ENCODE measurements at regions not wholly inside any gene's neighbourhood (a gene's known extent, or its start where the extent isn't known, plus 50 kb on each side); places are given as distances from the start of the nearest gene placed in this dataset.

- Mint-ChIP-seq H3K27me3 (ENCODE audit: low read depth) (no peaks in the 10 kb centered on the region), H3K27ac (no peak overlapping the region)
Measured at GRCh38 chr6:41418741-41419140, 83.3 kb downstream of the NCR2 start.

More at GRCh38 chr6:41418741-41419140, 83.3 kb downstream of the NCR2 start:
- no peak overlapping the region for H4K91ac ChIP-seq (ENCODE audit: insufficient read length, low read depth, low read length)
- no peak overlapping the region for H2AK5ac ChIP-seq (ENCODE audit: insufficient read length, low read length)
- H3K18ac ChIP-seq (ENCODE audit: insufficient read length, low read depth, low read length), result no peak overlapping the region
- no peak overlapping the region for H2AFZ ChIP-seq (ENCODE audit: low read length)
- H4K5ac ChIP-seq (ENCODE audit: insufficient read length, low read depth, low read length), result no peak overlapping the region
- no peak overlapping the region for H2BK5ac ChIP-seq (ENCODE audit: insufficient read length, low read length)
- H3K9ac ChIP-seq (ENCODE audit: extremely low read depth, insufficient read length, low read length), result no peak overlapping the region
- H2BK120ac ChIP-seq (ENCODE audit: low read depth, low read length, poor library complexity, severe bottlenecking), result no peak overlapping the region
- TF ChIP-seq CTCF (conservative IDR thresholded peaks at IDR 0.05), result no peak
- H3K4me1 ChIP-seq (ENCODE audit: insufficient read depth, low read length), result no peaks in the 10 kb centered on the region
- H3K4me2 ChIP-seq (ENCODE audit: insufficient read depth, insufficient read length, low read length), result no peak overlapping the region
- no CpG with 5 or more reads among the region's 2 CpGs for WGBS (ENCODE audit: extremely low coverage, insufficient read length, low lambda C conversion rate)
- H3K27ac ChIP-seq (ENCODE audit: insufficient read length, low read depth, low read length), result no peak overlapping the region
- no peak overlapping the region for H4K8ac ChIP-seq (replicated peaks; ENCODE audit: insufficient read length, low read depth, low read length)
- no peak for DNase-seq
- H3K4me1 Mint-ChIP-seq, result peaks cover 5 to 19% of the 10 kb centered on the region in 2 experiments
- no peak overlapping the region for H2BK12ac ChIP-seq (ENCODE audit: insufficient read length, low read depth, low read length)
- H4K20me1 ChIP-seq (ENCODE audit: control insufficient read depth, insufficient read depth, insufficient read length), result peaks cover 4% of the 10 kb centered on the region
- H3K14ac ChIP-seq (ENCODE audit: insufficient read depth, low read length), result no peak overlapping the region
- H3T11ph ChIP-seq (ENCODE audit: low read length), result no peak overlapping the region
- H3K9me3 Mint-ChIP-seq, result peaks cover 0 to 3% of the 10 kb centered on the region in 2 experiments; a peak in 1 of 5 replicates
- H3K36me3 Mint-ChIP-seq (ENCODE audit: insufficient read depth in 1 of 3, low read depth in 3 of 3), result no peaks in the 10 kb centered on the region; a peak in 1 of 7 replicates
- no peak overlapping the region for H3K23ac ChIP-seq (ENCODE audit: insufficient read length, low read depth, low read length)
- H3K56ac ChIP-seq (ENCODE audit: insufficient read length, low read depth, low read length), result no peak overlapping the region
- H3K9me3 ChIP-seq (ENCODE audit: control insufficient read depth, low read depth, low read length), result no peaks in the 10 kb centered on the region
- H3K79me1 ChIP-seq (ENCODE audit: insufficient read depth, low read depth, low read length, poor library complexity, severe bottlenecking), result no peaks in the 10 kb centered on the region
- H3K4me3 Mint-ChIP-seq, result no peak overlapping the region
- no peak overlapping the region for H2BK15ac ChIP-seq (ENCODE audit: low read depth, low read length)
- no peaks in the 10 kb centered on the region for H3K23me2 ChIP-seq (ENCODE audit: insufficient read length, low read depth, low read length, poor library complexity, severe bottlenecking)
- no peak overlapping the region for H2BK20ac ChIP-seq (ENCODE audit: low read depth, low read length, poor library complexity, severe bottlenecking)
- peaks cover 50% of the 10 kb centered on the region for H3K27me3 ChIP-seq (ENCODE audit: insufficient read depth, low read length)
- H3K4ac ChIP-seq (ENCODE audit: low read depth, low read length), result no peak overlapping the region
- H3K79me2 ChIP-seq (ENCODE audit: insufficient read depth, low read length), result no peaks in the 10 kb centered on the region
